Upper lobe of left lung (tissue), 6 donors: ENCODE measurements at regions not wholly inside any gene's neighbourhood (a gene's known extent, or its start where the extent isn't known, plus 50 kb on each side); places are given as distances from the start of the nearest gene placed in this dataset.

Source experiments
- ATAC-seq, 2 donors: fragments of 200-7000 bp; cut with Tn5 transposase; one replicate each; pipeline ENCODE4 v1.9.1; 2022; ENCODE audit warnings: mild to moderate bottlenecking in 2 of 2, moderate library complexity in 2 of 2; ENCODE audit not compliant: low FRiP score in 2 of 2
- DNase-seq, 2 donors: peaks; one replicate each; pipeline ENCODE4 v3.0.0-alpha.2; 2019 to 2020
- H3K27ac ChIP-seq, 4 donors: fragments of 200-600 bp; sonication (generic); one replicate each; pipeline ENCODE4 v1.5.1; 2016 to 2019
- H3K27me3 ChIP-seq, 4 donors: fragments of 200-600 bp; sonication (generic); one replicate each; pipeline ENCODE4 v1.5.1; 2017 to 2019
- H3K36me3 ChIP-seq, 4 donors: fragments of 200-600 bp; sonication (generic); one replicate each; pipeline ENCODE4 v1.5.1; 2016 to 2019
- H3K4me1 ChIP-seq, 4 donors: fragments of 200-600 bp; sonication (generic); one replicate each; pipeline ENCODE4 v1.5.1; 2018 to 2019
- H3K4me3 ChIP-seq, 4 donors: fragments of 200-600 bp; sonication (generic); one replicate each; pipeline ENCODE4 v1.5.1; 2017 to 2019; ENCODE audit warnings: mild to moderate bottlenecking in 2 of 4, moderate library complexity in 1 of 4
- H3K9me3 ChIP-seq, 4 donors: fragments of 200-600 bp; sonication (generic); one replicate each; pipeline ENCODE4 v1.5.1; 2018 to 2019
- CTCF ChIP-seq, 6 experiments: fragments of 450-650 bp in 4 of 6; fragments of 200-600 bp in 2 of 6; sonication (generic) in 2 of 6; IDR thresholded peaks; one replicate each; pipeline ENCODE4 v1.5.1; 2016 to 2019; ENCODE audit warnings: antibody characterized with exemption in 6 of 6
- EP300 ChIP-seq, 4 donors: sonication (generic); formaldehyde crosslinking; IDR thresholded peaks; one replicate each; pipeline ENCODE4 v1.5.1; 2017; ENCODE audit warnings: antibody characterized with exemption in 4 of 4, control low read depth in 2 of 4
- POLR2A ChIP-seq, 4 donors: fragments of 450-650 bp; IDR thresholded peaks; one replicate each; pipeline ENCODE4 v1.5.1; 2016 to 2017; ENCODE audit warnings: antibody characterized with exemption in 4 of 4, mild to moderate bottlenecking in 2 of 4
- POLR2AphosphoS5 ChIP-seq, 2 donors: sonication (generic); formaldehyde crosslinking; IDR thresholded peaks; one replicate each; pipeline ENCODE4 v1.5.1; 2017; ENCODE audit warnings: antibody characterized with exemption in 2 of 2
- WGBS, 2 donors: methylation state at CpG; one replicate each; pipeline ENCODE4 v1.1.5; 2017 to 2018; 5-methylcytosine and 5-hydroxymethylcytosine counted together
- donor health status: DM: no; HTN: no; CAD: no; lungs with moderate emphysema.
- donor health status: DM: no; HTN: yes; CAD: no; lungs with severe emphysema.

GRCh38 chrX:76026751-76027150 lies 146.1 kb upstream of the PBDC1 start:
- no peaks in the 10 kb centered on the region for H3K4me1 ChIP-seq
- no peaks in the 10 kb centered on the region for H3K36me3 ChIP-seq
- H3K27ac ChIP-seq: no peak overlapping the region
- H3K4me3 ChIP-seq: no peak overlapping the region
- H3K27me3 ChIP-seq: no peaks in the 10 kb centered on the region
- 86 to 98% methylated on average over 3 of the region's 3 CpGs for WGBS, 2 donors
- TF ChIP-seq EP300 (IDR thresholded peaks at IDR 0.05): no peak
- TF ChIP-seq CTCF (IDR thresholded peaks at IDR 0.05): no peak
- TF ChIP-seq POLR2AphosphoS5 (IDR thresholded peaks at IDR 0.05): no peak
- no peak for TF ChIP-seq POLR2A (IDR thresholded peaks at IDR 0.05)
- ATAC-seq: no peak
- H3K9me3 ChIP-seq: peaks cover 0 to 3% (median 0%) of the 10 kb centered on the region in 4 donors
- DNase-seq: no peak

- no peak for TF ChIP-seq POLR2AphosphoS5 (IDR thresholded peaks at IDR 0.05)
- no peak for TF ChIP-seq EP300 (IDR thresholded peaks at IDR 0.05)
- no peak for TF ChIP-seq CTCF (IDR thresholded peaks at IDR 0.05)
- TF ChIP-seq POLR2A (IDR thresholded peaks at IDR 0.05): no peak
- WGBS, 2 donors: 84 to 93% methylated on average over 19 to 27 of the region's 27 CpGs
- ATAC-seq: no peak
- DNase-seq: peak in 1 of 2 donors; percentile 43
- Histone ChIP-seq H3K36me3 (no peaks in the 10 kb centered on the region), H3K4me3 (no peak overlapping the region), H3K27ac (no peak overlapping the region), H3K9me3 (peaks cover 0 to 3% (median 0%) of the 10 kb centered on the region in 4 donors), H3K27me3 (no peaks in the 10 kb centered on the region), H3K4me1 (no peaks in the 10 kb centered on the region)
Observed at GRCh38 chrX:76029385-76029784, 143.5 kb upstream of the PBDC1 start.

- no peaks in the 10 kb centered on the region for H3K27me3 ChIP-seq
- DNase-seq: no peak
- TF ChIP-seq POLR2A (IDR thresholded peaks at IDR 0.05) (no peak), POLR2AphosphoS5 (IDR thresholded peaks at IDR 0.05) (no peak), EP300 (IDR thresholded peaks at IDR 0.05) (no peak), CTCF (IDR thresholded peaks at IDR 0.05) (no peak)
- 19 to 47% methylated on average over 1 of the region's 1 CpG for WGBS, 2 donors
- no peak overlapping the region for H3K4me3 ChIP-seq
- H3K36me3 ChIP-seq: no peaks in the 10 kb centered on the region
- H3K9me3 ChIP-seq: peaks cover 0 to 20% (median 0%) of the 10 kb centered on the region in 4 donors
- H3K4me1 ChIP-seq: no peaks in the 10 kb centered on the region
- ATAC-seq: no peak
- no peak overlapping the region for H3K27ac ChIP-seq
Observed at GRCh38 chrX:76064825-76065224, 108.0 kb upstream of the PBDC1 start.

- Histone ChIP-seq H3K4me1 (no peaks in the 10 kb centered on the region), H3K4me3 (no peak overlapping the region), H3K27me3 (no peaks in the 10 kb centered on the region), H3K36me3 (no peaks in the 10 kb centered on the region), H3K27ac (no peak overlapping the region), H3K9me3 (no peaks in the 10 kb centered on the region)
- ATAC-seq: no peak
- no peak for DNase-seq
- TF ChIP-seq EP300 (IDR thresholded peaks at IDR 0.05) (no peak), POLR2AphosphoS5 (IDR thresholded peaks at IDR 0.05) (no peak), POLR2A (IDR thresholded peaks at IDR 0.05) (no peak), CTCF (IDR thresholded peaks at IDR 0.05) (no peak)
Observed at GRCh38 chrX:76076124-76076523, 96.7 kb upstream of the PBDC1 start.

GRCh38 chrX:76109654-76110053 lies 63.2 kb upstream of the PBDC1 start:
- H3K27ac ChIP-seq: no peak overlapping the region
- H3K27me3 ChIP-seq: no peaks in the 10 kb centered on the region
- H3K9me3 ChIP-seq: no peaks in the 10 kb centered on the region
- 26 to 27% methylated on average over 4 of the region's 4 CpGs for WGBS, 2 donors
- no peak for ATAC-seq
- H3K4me3 ChIP-seq: no peak overlapping the region
- no peak for DNase-seq
- no peak for TF ChIP-seq CTCF (IDR thresholded peaks at IDR 0.05)
- no peak for TF ChIP-seq POLR2AphosphoS5 (IDR thresholded peaks at IDR 0.05)
- TF ChIP-seq POLR2A (IDR thresholded peaks at IDR 0.05): no peak
- TF ChIP-seq EP300 (IDR thresholded peaks at IDR 0.05): no peak
- H3K4me1 ChIP-seq: no peaks in the 10 kb centered on the region
- H3K36me3 ChIP-seq: no peaks in the 10 kb centered on the region
